ENCODE measurements at regions not wholly inside any gene's neighbourhood (a gene's known extent, or its start where the extent isn't known, plus 50 kb on each side); places are given as distances from the start of the nearest gene placed in this dataset.

- TF ChIP-seq CTCF (IDR thresholded peaks at IDR 0.05; ENCODE audit: borderline replicate concordance, extremely low read depth, low read length, poor library complexity, severe bottlenecking) = no peak
- TF ChIP-seq EZH2 (IDR thresholded peaks at IDR 0.05; ENCODE audit: borderline replicate concordance, low read depth, low read length, severe bottlenecking) = no peak
These were observed 162.4 kb upstream of the MEOX2 start for GRCh38 chr7:15848901-15849300.
